HG02973 (cell line): ENCODE measurements at regions not wholly inside any gene's neighbourhood (a gene's known extent, or its start where the extent isn't known, plus 50 kb on each side); places are given as distances from the start of the nearest gene placed in this dataset.
"Not testable (repeated sequence)": the region's sequence is repeated elsewhere in the genome, so short reads cannot be mapped to it uniquely, and the experiment has no call there.

Experiments
- ATAC-seq: cut with Tn5 transposase; IDR thresholded peaks from one replicate; pipeline ENCODE4 v1.9.1; 2021; ENCODE audit warnings: moderate library complexity; ENCODE audit not compliant: unreplicated experiment

DNA sequence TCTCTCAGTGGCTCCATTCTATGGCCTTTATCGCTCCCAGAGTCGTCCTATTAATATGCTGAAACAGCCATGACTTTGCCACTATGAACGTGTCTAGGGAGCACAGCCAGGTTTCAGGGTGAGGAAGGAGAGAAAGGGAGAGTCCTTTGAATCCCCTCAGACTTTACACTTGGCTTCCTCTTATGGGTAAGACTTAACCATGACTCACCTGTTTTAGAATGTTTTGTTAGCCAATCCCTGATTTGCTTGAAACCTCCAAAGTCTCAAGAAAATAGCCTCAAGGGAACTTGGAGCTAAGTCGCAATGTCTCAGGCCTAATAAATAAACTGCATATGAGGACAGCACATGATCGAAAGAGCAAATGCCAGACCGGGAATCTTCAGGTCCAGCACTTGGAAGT, 131.2 kb upstream of the RCN1 start:
- ATAC-seq = no peak

DNA sequence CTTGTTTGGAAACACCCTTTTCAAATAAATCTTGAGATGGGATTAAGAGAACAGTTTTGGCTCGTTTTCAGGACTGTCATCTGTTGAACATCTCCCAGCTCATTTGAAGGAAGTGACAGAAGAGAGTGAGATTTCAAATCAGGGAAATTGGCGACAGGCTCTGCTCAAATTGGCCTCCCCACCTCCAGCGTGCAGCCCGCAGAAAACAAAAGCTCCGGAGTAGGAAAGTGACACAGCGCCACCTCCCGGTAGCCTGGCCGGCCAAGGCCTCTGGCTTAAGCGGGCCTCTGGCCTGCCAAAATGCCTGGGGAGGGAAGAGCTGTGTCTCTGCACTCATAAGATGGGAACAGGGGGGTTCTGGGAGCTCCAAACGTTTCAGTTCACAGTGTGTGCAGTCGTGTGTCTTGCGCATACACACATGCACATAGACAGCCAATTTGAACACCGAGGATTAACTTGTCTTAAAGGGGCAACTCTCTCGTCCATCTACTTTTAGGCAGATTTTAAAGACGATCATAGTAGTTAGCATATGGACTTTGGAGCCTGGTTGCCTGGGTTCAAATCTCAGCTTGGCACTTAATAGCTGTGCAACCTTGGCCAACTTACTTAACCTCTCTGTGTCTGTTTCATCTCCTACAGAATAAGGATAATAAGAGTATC, 132.7 kb upstream of the RCN1 start:
- ATAC-seq = peak; percentile 74

DNA sequence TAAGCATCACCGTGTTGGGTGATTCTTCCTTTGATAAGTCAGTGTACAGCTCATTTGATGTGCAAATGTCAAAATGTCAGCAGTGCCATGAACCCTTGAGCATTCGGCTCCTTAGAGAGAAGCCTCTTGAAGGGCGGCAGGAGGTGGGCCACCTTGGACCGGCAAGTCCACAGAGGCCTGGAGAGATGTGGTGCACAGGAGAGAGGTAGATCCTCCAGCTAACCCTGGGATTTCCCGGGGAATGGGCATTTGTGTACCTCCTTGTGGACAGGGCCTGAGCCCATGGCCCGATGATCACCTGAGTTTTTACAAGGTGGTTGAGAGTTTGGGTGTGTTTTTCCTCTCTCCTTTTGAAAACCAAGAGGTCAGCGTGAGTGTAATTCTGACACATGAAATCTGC, 133.2 kb upstream of the RCN1 start:
- ATAC-seq = peak; percentile 5

DNA sequence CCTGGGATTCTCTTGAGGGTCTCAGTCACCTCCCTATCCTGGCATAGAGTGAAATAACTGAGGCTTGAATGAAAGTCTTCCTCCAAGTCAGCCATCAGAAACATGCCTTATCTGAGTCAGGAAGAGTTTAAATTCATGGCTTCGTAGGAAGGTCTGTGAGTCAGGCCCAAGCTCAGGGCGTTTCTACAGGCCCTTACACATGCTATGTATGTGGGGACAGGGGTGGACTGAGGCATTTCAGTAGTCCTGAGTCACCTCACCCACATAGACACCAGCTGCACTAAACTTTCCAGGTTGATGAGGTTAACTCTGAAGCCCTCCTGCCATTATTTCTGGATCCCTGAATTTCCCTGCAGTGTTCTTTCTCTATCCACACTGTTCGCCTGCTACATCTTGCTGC, 134.6 kb upstream of the RCN1 start:
- ATAC-seq = no peak

DNA sequence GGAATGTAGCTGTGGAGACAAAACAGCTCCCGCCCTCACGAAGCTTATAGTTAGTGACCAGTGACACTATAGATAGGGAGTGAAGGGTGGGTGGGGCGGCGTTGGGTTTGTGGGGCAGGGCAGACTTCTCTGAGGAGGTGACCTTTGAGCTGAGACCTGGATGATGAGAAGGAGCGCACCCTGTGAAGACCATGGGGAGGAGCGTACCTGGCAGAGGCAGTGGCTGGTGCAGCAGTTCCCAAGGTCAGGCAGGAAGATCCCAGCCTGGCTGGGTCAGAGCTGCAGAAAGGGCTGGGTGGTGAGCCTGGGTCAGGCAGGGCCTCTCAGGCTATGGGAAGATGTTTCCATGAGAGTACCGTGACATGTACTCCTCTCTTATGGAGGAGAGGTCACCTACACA, 135.0 kb upstream of the RCN1 start:
- no peak for ATAC-seq

DNA sequence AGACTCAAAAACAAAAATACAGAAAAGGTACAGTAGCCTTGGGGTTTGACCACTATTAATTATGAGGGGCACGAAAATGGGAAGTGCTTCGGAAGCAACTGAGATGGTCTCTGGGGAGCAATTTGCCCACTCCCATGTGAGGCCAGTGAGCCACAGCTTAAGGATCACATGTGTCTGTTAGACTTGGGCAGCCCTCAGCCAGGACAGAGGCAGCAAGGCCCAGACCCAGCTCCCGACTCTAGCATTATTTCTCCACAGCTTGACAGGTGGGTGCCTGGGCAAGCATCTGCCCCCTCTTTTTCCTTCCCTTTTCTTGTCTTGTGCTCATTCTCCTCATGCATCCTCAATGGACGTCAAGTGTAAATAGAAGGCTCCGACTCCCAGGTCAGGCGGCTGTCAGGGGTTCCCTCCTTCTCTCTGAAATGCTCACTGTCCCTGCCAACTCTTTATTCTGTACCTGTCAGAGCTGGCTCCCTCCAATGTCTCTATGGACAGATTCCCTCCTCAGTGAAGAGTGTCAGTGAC, 137.0 kb upstream of the RCN1 start:
- ATAC-seq = no peak

DNA sequence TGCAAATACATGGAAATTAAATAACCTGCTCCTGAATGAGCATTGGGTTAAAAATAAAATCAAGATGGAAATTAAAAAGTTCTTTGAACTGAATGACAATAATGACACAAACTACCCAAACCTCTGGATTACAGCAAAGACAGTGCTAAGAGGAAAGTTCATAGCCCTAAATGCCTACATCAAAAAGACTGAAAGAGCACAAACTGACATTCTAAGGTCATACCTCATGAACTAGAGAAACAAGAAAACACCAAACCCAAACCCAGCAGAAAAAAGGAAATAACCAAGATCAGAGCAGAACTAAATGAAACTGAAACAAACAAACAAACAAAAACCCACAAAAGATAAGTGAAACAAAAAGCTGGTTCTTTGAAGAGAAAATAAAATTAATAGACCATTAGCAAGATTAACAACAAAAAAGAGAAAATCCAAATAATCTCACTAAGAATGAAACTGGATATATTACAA, 138.6 kb upstream of the PAX6 start:
- not testable (repeated sequence) for ATAC-seq

DNA sequence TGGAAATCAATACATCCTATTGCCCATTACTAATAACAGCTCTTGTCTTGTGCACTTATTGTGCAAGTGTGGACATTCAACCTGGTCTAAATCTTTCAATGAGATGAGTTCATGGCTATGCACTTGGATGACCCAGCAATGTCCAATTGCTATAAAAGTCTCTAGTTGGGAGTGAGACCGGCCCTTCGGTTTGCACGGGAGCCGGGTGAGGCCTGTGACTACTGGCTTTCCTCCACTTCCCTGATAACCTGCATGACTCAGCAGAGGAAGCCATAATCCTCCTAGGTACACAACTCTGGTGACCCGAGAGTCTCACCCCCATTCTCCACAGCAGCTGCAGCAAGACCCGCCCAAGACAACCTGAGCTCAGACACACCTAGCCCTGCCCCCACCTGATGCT, 135.9 kb upstream of the PAX6 start:
- ATAC-seq = no peak

DNA sequence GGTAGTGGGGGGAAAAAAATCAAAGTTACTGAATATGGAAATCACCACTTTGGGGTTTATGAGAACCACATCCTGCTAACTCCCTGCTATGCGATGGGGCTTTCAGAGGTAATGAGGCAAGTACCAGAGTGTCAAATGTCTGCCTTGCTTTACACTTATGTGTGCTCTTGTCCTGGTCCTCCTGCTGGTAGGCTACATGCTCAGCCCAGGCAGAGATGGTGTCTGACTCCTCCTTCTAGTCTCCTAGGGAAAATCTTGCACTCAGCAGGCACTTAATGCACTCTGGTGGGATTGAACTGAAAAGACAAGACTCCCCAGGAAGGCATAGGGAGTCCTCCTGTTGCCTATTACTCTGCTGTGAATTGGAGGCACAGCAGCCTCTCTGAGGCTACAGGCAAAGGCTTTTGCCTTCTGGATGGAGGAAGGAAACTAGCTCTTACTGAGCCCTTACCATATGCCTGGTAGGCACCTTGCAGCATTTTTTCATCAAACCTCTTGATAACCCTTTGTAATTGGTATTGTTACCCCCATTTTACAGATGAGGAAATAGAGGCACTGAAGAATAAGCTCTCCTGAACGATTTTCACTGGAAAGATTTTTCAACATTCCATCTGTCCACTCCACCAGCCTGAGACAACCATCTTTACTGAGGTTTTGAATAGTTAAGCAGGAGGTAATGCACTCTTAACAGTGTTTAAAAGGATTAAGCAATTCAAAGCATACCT, 132.1 kb upstream of the PAX6 start:
- peak; percentile 93 for ATAC-seq

DNA sequence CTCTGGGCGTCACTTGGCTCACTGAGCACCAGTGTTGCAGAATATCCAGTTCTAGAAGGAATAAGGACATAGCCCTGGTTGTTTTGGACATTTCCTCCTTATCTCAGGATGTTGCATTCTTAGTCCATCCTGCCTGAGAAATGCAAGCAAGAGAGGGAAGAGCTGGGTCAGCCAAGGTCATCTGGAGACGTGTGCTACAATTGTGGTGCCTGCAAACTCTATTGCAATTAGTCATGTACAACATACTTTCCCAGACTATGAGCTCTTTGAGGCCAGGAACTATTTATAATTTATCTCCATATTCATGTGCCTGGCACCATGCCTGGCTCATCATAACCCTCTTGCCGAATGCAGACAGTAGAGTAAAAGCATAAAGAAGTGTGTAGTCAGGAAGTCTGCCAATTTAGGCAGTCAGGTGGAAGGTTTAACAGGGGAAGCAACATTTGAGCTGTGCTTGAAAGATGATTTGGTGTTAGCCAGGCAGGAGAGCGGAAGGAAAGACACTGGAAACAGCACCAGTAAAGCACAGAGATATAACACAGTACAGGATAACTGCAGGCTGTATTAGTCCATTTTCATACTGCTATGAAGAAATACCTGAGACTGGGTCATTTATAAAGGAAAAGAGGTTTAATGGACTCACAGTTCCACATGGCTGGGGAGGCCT, 129.4 kb upstream of the PAX6 start:
- no peak for ATAC-seq

DNA sequence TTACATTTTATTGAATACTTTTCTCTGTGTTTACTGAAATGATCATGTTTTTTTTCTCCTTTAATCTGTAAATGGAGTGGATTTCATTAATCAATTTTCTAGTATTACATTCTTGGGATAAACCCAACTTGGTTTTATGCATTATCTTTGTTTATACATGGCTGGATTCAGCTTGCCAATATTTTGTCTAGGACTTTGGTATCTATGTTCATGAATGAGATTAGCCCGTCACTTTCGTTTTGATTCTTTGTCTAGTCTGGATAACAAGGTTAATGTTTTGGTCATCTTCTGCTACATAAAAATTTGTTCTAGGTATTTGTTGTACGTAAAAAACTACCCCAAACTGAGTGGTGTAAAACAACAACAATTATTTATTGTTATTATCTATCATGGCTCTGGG, 127.9 kb upstream of the PAX6 start:
- no peak for ATAC-seq

DNA sequence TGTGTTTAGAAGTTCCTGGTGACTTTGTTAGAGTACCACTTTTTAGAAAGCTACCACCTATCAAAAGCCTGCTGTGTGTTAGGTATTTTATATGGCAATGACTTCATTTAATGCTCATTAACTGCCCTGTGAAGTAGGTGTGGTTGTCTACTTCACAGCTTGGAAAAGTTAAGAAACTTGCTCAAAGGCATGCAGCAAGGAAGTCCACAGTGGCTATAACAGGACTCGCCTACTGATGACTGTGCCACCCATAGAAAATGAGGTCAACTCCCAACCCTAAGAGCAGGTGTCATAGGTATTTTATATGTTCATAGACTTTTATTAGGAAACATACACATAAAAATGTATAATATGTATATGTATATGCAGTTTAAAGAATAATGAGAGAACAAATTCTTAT, 125.2 kb upstream of the PAX6 start:
- ATAC-seq = no peak

DNA sequence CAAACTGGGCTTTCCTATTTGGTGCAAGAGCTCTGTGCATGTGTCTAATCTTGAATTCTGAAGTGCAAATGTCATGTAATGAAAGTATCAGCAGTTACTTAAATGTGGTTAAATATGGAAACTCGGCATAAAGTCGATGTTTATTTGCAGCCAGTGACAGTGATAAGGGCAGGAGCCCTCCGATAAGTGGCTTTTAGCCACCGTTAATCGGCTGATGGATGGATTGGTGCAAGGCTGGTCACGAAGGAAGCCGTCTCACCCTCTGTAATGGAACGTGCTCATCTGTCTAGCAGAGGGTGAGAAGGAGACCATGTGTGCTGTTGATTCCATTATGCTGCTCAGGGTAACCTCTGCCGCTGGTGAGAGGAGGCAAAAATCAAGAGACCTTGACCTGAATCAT, 121.8 kb upstream of the PAX6 start:
- ATAC-seq = no peak

DNA sequence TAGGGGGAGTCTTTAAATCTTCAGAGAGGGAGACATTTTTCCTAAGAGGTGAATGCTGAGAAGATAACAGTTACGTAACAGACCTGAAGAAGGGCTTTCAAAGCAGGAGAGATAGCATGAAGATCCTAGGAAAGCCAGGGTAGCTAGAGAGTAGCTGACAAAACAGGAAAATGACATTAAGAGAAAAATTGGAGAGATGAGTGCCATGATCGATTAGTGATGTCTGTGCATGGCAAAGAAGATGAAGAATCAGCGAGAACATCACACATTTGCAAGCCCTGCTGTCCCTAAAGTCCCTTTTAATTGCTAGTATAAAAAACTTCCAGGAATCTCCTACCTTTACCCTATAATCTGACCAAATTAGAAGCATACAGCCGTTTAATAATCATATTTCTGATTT, 116.9 kb upstream of the PAX6 start:
- ATAC-seq = no peak

DNA sequence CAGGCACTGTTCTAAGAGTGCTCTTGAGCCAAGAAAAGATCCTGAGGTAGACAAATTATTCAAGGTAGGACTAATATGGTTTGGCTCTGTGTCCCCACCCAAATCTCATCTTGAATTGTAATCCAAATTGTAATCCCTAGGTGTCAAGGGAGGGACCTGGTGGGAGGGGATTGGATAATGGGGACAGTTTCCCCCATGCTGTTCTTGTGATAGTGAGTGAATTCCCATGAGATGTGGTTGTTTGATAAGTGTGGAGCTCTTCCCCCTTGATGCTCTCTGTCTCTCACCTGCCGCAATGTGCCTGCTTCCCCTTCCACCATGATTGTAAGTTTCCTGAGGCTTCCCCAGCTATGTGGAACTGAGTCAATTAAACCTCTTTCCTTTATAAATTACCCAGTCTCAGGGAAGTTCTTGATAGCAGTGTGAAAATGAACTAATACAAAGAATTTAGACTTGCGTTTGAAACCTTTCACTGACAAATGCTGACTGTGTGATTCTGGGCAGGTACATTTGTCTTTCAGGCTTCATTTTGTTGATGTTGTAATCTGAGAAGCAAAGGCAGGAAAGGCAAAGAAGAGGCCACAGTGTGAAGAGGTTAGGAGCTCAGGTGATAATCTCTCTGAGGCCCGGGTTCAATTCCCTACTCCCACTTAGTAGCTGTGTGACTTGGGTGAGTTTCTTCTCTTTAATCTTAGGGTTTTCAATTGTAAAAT, 115.8 kb upstream of the PAX6 start:
- no peak for ATAC-seq

DNA sequence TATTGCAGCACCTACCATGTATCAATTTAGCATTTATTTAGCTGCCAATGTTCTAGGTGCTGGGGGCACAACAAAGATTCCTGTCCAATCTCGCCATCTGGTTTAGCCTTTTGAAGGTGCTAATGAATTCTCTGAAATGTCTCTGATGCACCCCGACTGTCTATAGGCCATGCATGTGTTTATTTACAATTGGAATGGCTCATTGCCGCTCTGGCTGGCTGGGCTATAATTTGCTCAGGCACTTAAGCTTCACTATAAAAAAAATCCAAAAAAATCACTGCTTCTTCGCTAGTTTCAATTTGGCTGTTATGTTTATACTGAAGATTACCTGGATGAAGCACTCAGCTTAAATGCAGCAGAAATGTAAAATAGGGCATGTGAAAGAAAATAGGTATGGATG, 115.0 kb upstream of the PAX6 start:
- ATAC-seq = no peak

DNA sequence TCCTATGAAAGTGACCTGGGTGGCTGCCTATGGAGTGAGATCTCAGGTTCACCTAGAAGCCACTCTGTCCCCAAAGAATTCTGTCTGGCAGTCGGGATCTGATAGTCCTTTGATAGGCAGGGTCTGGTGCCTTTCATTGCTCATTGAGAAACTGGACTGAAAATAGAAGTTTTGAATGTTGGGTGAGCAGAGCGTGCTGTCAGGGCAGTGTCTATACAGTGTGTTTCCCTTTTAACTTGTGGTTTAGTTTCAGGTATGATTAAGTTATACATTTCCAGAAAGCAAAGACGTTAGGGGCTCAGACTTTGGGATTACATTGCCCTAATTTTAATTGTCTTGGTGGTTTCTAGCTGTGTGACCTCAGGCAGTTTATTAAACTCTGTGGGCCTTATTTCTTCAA, 111.3 kb upstream of the PAX6 start:
- peak; percentile 65 for ATAC-seq

DNA sequence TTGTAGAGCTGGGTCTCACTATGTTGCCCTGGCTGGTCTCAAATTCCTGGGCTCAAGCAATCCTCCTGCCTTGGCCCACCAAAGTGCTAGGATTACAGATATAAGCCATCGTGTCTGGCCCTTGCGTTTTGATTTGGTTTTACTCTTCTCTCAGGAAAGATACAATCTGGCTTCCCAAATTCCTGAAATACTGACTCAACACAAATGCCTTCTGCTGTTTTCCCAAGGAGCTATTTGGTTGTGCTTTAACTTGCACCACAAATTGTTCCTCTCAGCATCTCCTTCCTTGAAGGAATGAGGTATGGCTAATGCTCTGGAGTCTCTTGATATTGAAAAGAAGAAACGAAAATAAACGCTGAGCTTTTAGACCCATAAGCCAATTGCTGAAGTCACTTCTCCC, 110.0 kb upstream of the PAX6 start:
- no peak for ATAC-seq

DNA sequence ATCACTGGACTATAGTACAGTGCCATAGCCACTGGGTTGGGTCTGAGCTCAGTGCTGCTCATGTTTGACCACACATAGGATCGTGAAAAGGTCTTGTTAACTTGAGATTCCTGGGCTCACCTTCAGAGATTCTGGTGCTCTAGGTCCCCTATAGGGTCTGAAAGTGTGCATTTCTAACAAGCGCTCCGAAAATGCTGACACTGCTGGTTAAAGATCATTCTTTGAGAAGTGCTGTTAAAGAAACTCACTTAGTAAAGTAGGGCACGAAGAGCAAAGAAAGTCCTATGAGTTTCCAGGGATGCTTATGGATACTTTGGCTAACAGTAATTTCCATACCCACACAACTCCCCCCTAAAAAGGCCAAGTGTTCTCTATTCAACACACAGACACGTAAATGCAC, 108.1 kb upstream of the PAX6 start:
- ATAC-seq = no peak

DNA sequence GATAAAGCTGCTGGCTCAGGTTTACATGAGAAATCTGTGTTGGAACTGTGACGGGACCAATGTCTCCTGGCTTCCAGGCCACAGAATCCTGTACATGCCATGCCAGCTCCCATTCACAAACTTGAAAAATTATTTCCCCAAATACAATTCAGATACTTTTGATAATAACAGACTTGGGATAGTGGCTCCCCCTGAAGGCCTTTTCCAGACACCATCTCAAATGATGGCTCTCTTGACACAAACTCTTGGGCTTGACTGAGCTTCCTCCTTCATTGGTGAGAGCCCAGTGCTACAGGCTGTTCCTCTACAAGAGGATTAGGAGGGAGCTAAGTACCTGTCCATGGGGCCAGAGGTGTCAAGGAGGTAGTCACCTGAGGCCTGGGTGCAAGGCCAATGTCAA, 104.7 kb upstream of the PAX6 start:
- no peak for ATAC-seq

DNA sequence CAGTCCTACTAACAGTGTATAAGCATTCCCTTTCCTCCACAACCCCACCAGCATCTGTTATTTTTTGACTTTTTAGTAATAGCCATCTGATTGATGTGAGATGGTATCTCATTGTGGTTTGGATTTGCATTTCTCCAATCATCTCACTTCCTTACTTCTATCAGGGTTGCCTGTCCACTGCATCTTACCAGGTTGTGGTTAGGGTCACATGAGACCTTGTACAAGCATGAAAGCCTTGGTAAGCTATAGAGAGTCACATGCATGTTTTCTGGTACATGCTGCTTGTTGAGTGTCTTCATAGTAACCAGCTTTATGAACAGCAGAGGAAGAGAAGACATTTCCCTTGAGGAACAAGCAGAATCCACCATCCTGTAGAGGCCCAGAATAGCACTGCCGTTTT, 102.9 kb upstream of the PAX6 start:
- ATAC-seq = no peak
